ENCODE measurements at regions not wholly inside any gene's neighbourhood (a gene's known extent, or its start where the extent isn't known, plus 50 kb on each side); places are given as distances from the start of the nearest gene placed in this dataset.

GRCh38 chr16:73738266-73738665 lies 558.3 kb upstream of the PSMD7 start:
- H3K36me3 ChIP-seq (ENCODE audit: control insufficient read depth, insufficient read depth, low read length), result no peaks in the 10 kb centered on the region
- H3K9ac ChIP-seq (ENCODE audit: low read depth, low read length), result no peak overlapping the region
- TF ChIP-seq NFE2L2 (IDR thresholded peaks at IDR 0.05; ENCODE audit: low read depth, low read length) (no peak), RCOR1 (IDR thresholded peaks at IDR 0.05; ENCODE audit: insufficient replicate concordance, low read length) (no peak), POLR2A (IDR thresholded peaks at IDR 0.05; ENCODE audit: low read depth, low read length) (no peak), MXI1 (IDR thresholded peaks at IDR 0.05; ENCODE audit: borderline replicate concordance, low read depth, low read length) (no peak)
- H2AK9ac ChIP-seq (replicated peaks; ENCODE audit: low read depth, low read length, poor library complexity), result no peak overlapping the region
- H4K5ac ChIP-seq (ENCODE audit: low read depth, low read length), result no peak overlapping the region
- no peaks in the 10 kb centered on the region for H3K79me1 ChIP-seq (ENCODE audit: low read depth in 1 of 2, low read length in 2 of 2)
- POLR2A ChIA-PET (ENCODE audit: unreplicated experiment), result no interaction called here
- no peak overlapping the region for H4K91ac ChIP-seq (ENCODE audit: insufficient read depth, low read depth, low read length)
- H2AK5ac ChIP-seq (ENCODE audit: low read depth, low read length), result no peak overlapping the region
- H3K4me2 ChIP-seq (ENCODE audit: low read depth, low read length), result no peak overlapping the region
- no peak overlapping the region for H2BK20ac ChIP-seq (ENCODE audit: low read depth, low read length)
- no peak overlapping the region for H2BK15ac ChIP-seq (ENCODE audit: low read depth, low read length)
- no peak overlapping the region for H3K27ac ChIP-seq (ENCODE audit: insufficient read depth, low read length)
- H3K14ac ChIP-seq (replicated peaks; ENCODE audit: low read depth, low read length), result no peak overlapping the region
- no peak overlapping the region for H3K4ac ChIP-seq (ENCODE audit: low read depth, low read length)
- ATAC-seq (ENCODE audit: low read depth), result no peak
- no peak overlapping the region for H2AFZ ChIP-seq (replicated peaks; ENCODE audit: low read length, poor library complexity)
- WGBS, 2 experiments (ENCODE audit: extremely low coverage in 2 of 2, insufficient read length in 1 of 2), result no CpG with 5 or more reads among the region's 4 CpGs
- no peaks in the 10 kb centered on the region for H4K20me1 ChIP-seq (ENCODE audit: insufficient read depth, low read length)
- no peaks in the 10 kb centered on the region for H3K9me3 ChIP-seq (ENCODE audit: control insufficient read depth, insufficient read depth, low read length)
- H2BK120ac ChIP-seq (ENCODE audit: low read depth, low read length), result no peak overlapping the region
- H3K4me3 ChIP-seq (ENCODE audit: insufficient read depth, low read depth, low read length), result no peak overlapping the region
- H3K27me3 ChIP-seq (ENCODE audit: control insufficient read depth, insufficient read depth, low read length), result no peaks in the 10 kb centered on the region
- no peak overlapping the region for H2BK5ac ChIP-seq (ENCODE audit: low read depth, low read length, poor library complexity, severe bottlenecking)
- dilution Hi-C loops (cut with HindIII; ENCODE audit: low sequenced_read_pairs, unreplicated experiment), result no loop called here
- CTCF ChIA-PET, result no interaction called here
- intact Hi-C loops (cut with micrococcal nuclease), result no loop called here
- no TSS peak for BruUV-seq (replicated peaks)
- H3K18ac ChIP-seq (ENCODE audit: low read depth, low read length), result no peak overlapping the region
- DNase-seq, result no peak
- no peak overlapping the region for H3K23ac ChIP-seq (ENCODE audit: low read depth, low read length)
- no peak overlapping the region for H3K56ac ChIP-seq (ENCODE audit: extremely low read depth, insufficient read depth, low read length)
- H3K9me1 ChIP-seq (ENCODE audit: insufficient read depth, low read length), result no peaks in the 10 kb centered on the region
- in situ Hi-C loops (cut with MboI; ENCODE audit: low sequenced_read_pairs), result no loop called here
- H3K4me1 ChIP-seq (ENCODE audit: control insufficient read depth, insufficient read depth, low read length), result no peaks in the 10 kb centered on the region
- no peak overlapping the region for H4K8ac ChIP-seq (ENCODE audit: low read depth in 2 of 2, low read length in 2 of 2)
